A549 (cell line): ENCODE measurements at regions not wholly inside any gene's neighbourhood (a gene's known extent, or its start where the extent isn't known, plus 50 kb on each side); places are given as distances from the start of the nearest gene placed in this dataset.

Experiments
- ATAC-seq, 2 experiments: fragments of 200-7000 bp in 1 of 2; fragments of >200 bp in 1 of 2; cut with Nextera tagmentation in 1 of 2; cut with Tn5 transposase in 1 of 2; 3 replicates each; pipeline versions ENCODE4 v1.8.0 to v1.9.1; 2018 to 2020; ENCODE audit warnings: mild to moderate bottlenecking in 1 of 2, moderate library complexity in 1 of 2
- CTCF ChIA-PET: fragments of 300-600 bp; sonication (Branson Sonifier 250); formaldehyde crosslinking; extraction: SDS; loops from one replicate; lab custom pipeline; 2021; ENCODE audit warnings: antibody characterized with exemption, inconsistent platforms; lab: Yijun Ruan, JAX
- POLR2A ChIA-PET: fragments of 350-600 bp; formaldehyde crosslinking; extraction: SDS; loops from one replicate; lab custom pipeline; 2021; ENCODE audit warnings: antibody characterized with exemption, inconsistent platforms; lab: Yijun Ruan, JAX
- DNase-seq, 2 experiments: peaks; one replicate each; pipeline versions ENCODE4 v3.0.0 to v3.0.0-alpha.2; 2011 to 2016; ENCODE audit warnings: low read depth in 1 of 2, low spot score in 1 of 2
- FAIRE-seq: peaks from 2 replicates; lab custom pipeline; 2011; peaks lifted over from hg19 to GRCh38; lab: Jason Lieb, UNC
- H3K27ac ChIP-seq, 2 experiments: fragments of >200 bp; sonication (Bioruptor Twin); formaldehyde crosslinking; 3 replicates each; pipeline ENCODE4 v1.5.1; 2016 to 2017
- H3K4me1 ChIP-seq: fragments of >200 bp; sonication (Bioruptor Twin); formaldehyde crosslinking; 3 replicates; pipeline ENCODE4 v1.6.1; 2016
- H3K4me2 ChIP-seq: fragments of >200 bp; sonication (Bioruptor Twin); formaldehyde crosslinking; 3 replicates; pipeline ENCODE4 v1.6.1; 2016
- H3K4me3 ChIP-seq: fragments of >200 bp; sonication (Bioruptor Twin); formaldehyde crosslinking; 3 replicates; pipeline ENCODE4 v1.5.1; 2016
- H3K9me3 ChIP-seq: fragments of >200 bp; sonication (Bioruptor Twin); formaldehyde crosslinking; 3 replicates; pipeline ENCODE4 v1.6.1; 2016
- ATOH8 ChIP-seq: fragments of 250-450 bp; sonication (Bioruptor Pico); IDR thresholded peaks from 2 replicates; pipeline ENCODE4 v1.5.0; 2020; ENCODE audit warnings: low read depth, mild to moderate bottlenecking, moderate library complexity
- CBX2 ChIP-seq: fragments of 200-600 bp; sonication (generic); IDR thresholded peaks from 2 replicates; pipeline ENCODE4 v1.6.1; 2016; ENCODE audit warnings: low read depth, mild to moderate bottlenecking, borderline replicate concordance
- CBX8 ChIP-seq: fragments of 200-600 bp; sonication (generic); IDR thresholded peaks from 2 replicates; pipeline ENCODE4 v1.6.1; 2016
- CTCF ChIP-seq: fragments of >200 bp; sonication (Bioruptor Twin); formaldehyde crosslinking; IDR thresholded peaks from 3 replicates; pipeline ENCODE4 v1.5.1; 2016
- EHF ChIP-seq: fragments of 250-450 bp; sonication (Bioruptor Pico); IDR thresholded peaks from 2 replicates; pipeline ENCODE4 v1.5.0; 2020; ENCODE audit warnings: mild to moderate bottlenecking
- EHMT2 ChIP-seq: fragments of 200-600 bp; sonication (generic); IDR thresholded peaks from 2 replicates; pipeline ENCODE4 v1.6.1; 2016; ENCODE audit warnings: antibody characterized with exemption, low read depth, mild to moderate bottlenecking, moderate library complexity
- ELK1 ChIP-seq: fragments of 150-350 bp; IDR thresholded peaks from 2 replicates; pipeline ENCODE4 v1.6.1; 2014; ENCODE audit warnings: low read depth, mild to moderate bottlenecking, low read length
- EP300 ChIP-seq, 2 experiments: fragments of >200 bp; sonication (Bioruptor Twin); formaldehyde crosslinking; IDR thresholded peaks; 2 replicates in 1 of 2; 3 replicates in 1 of 2; pipeline ENCODE4 v1.6.1; 2016 to 2017
- ESRRA ChIP-seq: fragments of 150-350 bp; IDR thresholded peaks from 2 replicates; pipeline ENCODE4 v1.6.1; 2014; ENCODE audit warnings: mild to moderate bottlenecking, low read length, borderline replicate concordance
- HOXB5 ChIP-seq: fragments of 250-450 bp; sonication (Bioruptor Pico); IDR thresholded peaks from 2 replicates; pipeline ENCODE4 v1.5.0; 2020; ENCODE audit warnings: mild to moderate bottlenecking, moderate library complexity
- JUNB ChIP-seq: fragments of >200 bp; sonication (Bioruptor Twin); formaldehyde crosslinking; IDR thresholded peaks from 2 replicates; pipeline ENCODE4 v1.6.1; 2016
- MAFK ChIP-seq: fragments of 450-650 bp; IDR thresholded peaks from 2 replicates; pipeline ENCODE4 v1.6.1; 2014; ENCODE audit not compliant: partially characterized antibody
- MAZ ChIP-seq: fragments of 150-350 bp; IDR thresholded peaks from 2 replicates; pipeline ENCODE4 v1.6.1; 2014; ENCODE audit warnings: antibody characterized with exemption, low read depth, low read length, borderline replicate concordance
- MYC ChIP-seq: IDR thresholded peaks from 2 replicates; pipeline ENCODE4 v1.6.1; 2012; ENCODE audit warnings: mild to moderate bottlenecking, inconsistent platforms, low read length, improper control_type of control experiment, borderline replicate concordance
- NFE2L2 ChIP-seq: fragments of 150-350 bp; conservative IDR thresholded peaks from 2 replicates; pipeline ENCODE4 v1.6.1; 2014; ENCODE audit warnings: low read length
- PHF8 ChIP-seq: fragments of 200-600 bp; sonication (generic); IDR thresholded peaks from 2 replicates; pipeline ENCODE4 v1.6.1; 2016; ENCODE audit warnings: low read depth, mild to moderate bottlenecking, antibody characterized with exemption, moderate library complexity, borderline replicate concordance
- REST ChIP-seq: fragments of 200-600 bp; sonication (generic); IDR thresholded peaks from 2 replicates; pipeline ENCODE4 v1.6.1; 2016; ENCODE audit warnings: antibody characterized with exemption, mild to moderate bottlenecking, moderate library complexity
- RFX5 ChIP-seq: fragments of 450-650 bp; IDR thresholded peaks from 2 replicates; pipeline ENCODE4 v1.7.1; 2014; ENCODE audit warnings: antibody characterized with exemption, mild to moderate bottlenecking, moderate library complexity
- RNF2 ChIP-seq: fragments of 200-600 bp; sonication (generic); IDR thresholded peaks from 2 replicates; pipeline ENCODE4 v1.6.1; 2016; ENCODE audit warnings: low read depth, mild to moderate bottlenecking, antibody characterized with exemption, moderate library complexity, borderline replicate concordance
- SMC3 ChIP-seq: fragments of >200 bp; sonication (Bioruptor Twin); formaldehyde crosslinking; IDR thresholded peaks from 3 replicates; pipeline ENCODE4 v1.6.1; 2018; ENCODE audit warnings: inconsistent platforms
- TP53 ChIP-seq: fragments of 250-450 bp; sonication (Bioruptor Pico); IDR thresholded peaks from 2 replicates; pipeline ENCODE4 v1.5.0; 2021; ENCODE audit warnings: mild to moderate bottlenecking, moderate library complexity
- ZC3H11A ChIP-seq: fragments of 450-650 bp; IDR thresholded peaks from 2 replicates; pipeline ENCODE4 v1.6.1; 2014; ENCODE audit warnings: antibody characterized with exemption, mild to moderate bottlenecking
- ZSCAN20 ChIP-seq: fragments of 250-450 bp; sonication (Bioruptor Pico); IDR thresholded peaks from 2 replicates; pipeline ENCODE4 v1.8.0; 2022; ENCODE audit warnings: mild to moderate bottlenecking, moderate library complexity
- WGBS: methylation state at CpG from one replicate; pipeline ENCODE4 v1.1.6; 2017; ENCODE audit errors: missing lambda C conversion rate; 5-methylcytosine and 5-hydroxymethylcytosine counted together

GRCh38 chr12:105825141-105825540 lies 313.6 kb downstream of the NUAK1 start:
- ChIA-PET POLR2A (no interaction called here), CTCF (interaction anchor here (1.3 kb wide), 1 partner anchor 16 kb away, joined by 3 read pairs; no protein-coding TSS in a partner anchor)
- 79% methylated on average over 5 of the region's 5 CpGs for WGBS
- FAIRE-seq, result no peak
- no peak overlapping the region for H3K27ac ChIP-seq
- H3K4me1 ChIP-seq, result no peaks in the 10 kb centered on the region
- no peak for TF ChIP-seq EHMT2
- no peak for TF ChIP-seq CBX2
- no peak for TF ChIP-seq ZSCAN20 (CRISPR knock-in tag)
- TF ChIP-seq NFE2L2, result no peak
- TF ChIP-seq EP300 (IDR thresholded peaks at IDR 0.05), result no peak
- TF ChIP-seq, all 56 proteins: peak for 0
- Histone ChIP-seq H3K9me3 (no peaks in the 10 kb centered on the region), H3K4me2 (no peak overlapping the region), H3K4me3 (no peak overlapping the region)
- no peak for DNase-seq
- no peak for ATAC-seq

- Histone ChIP-seq H3K4me3 (no peak overlapping the region), H3K4me2 (no peak overlapping the region), H3K27ac (no peak overlapping the region), H3K9me3 (no peaks in the 10 kb centered on the region), H3K4me1 (no peaks in the 10 kb centered on the region)
- no peak for TF ChIP-seq SMC3
- TF ChIP-seq ELK1, result no peak
- TF ChIP-seq NFE2L2, result no peak
- TF ChIP-seq MYC, result no peak
- TF ChIP-seq HOXB5, result no peak
- TF ChIP-seq CBX8, result no peak
- TF ChIP-seq TP53, result no peak
- TF ChIP-seq RFX5, result no peak
- ChIA-PET POLR2A (no interaction called here), CTCF (no interaction called here)
- ATAC-seq (no peak), DNase-seq (no peak), FAIRE-seq (no peak)
- WGBS, result 81% methylated on average over 3 of the region's 3 CpGs
These were observed 307.4 kb downstream of the NUAK1 start for GRCh38 chr12:105831372-105831771.

- TF ChIP-seq REST (no peak), TP53 (no peak), MAZ (no peak), ESRRA (no peak), RNF2 (no peak), CBX8 (no peak), JUNB (no peak), CTCF (no peak), EHF (CRISPR knock-in tag) (no peak), ATOH8 (CRISPR knock-in tag) (no peak), MAFK (no peak), PHF8 (no peak), ZC3H11A (no peak)
- no peak for FAIRE-seq
- H3K27ac ChIP-seq, result no peak overlapping the region
- no peaks in the 10 kb centered on the region for H3K9me3 ChIP-seq
- H3K4me3 ChIP-seq, result no peak overlapping the region
- DNase-seq, result no peak
- POLR2A ChIA-PET, result no interaction called here
- H3K4me1 ChIP-seq, result no peaks in the 10 kb centered on the region
- WGBS, result 87% methylated on average over 6 of the region's 6 CpGs
- CTCF ChIA-PET, result no interaction called here
- no peak for ATAC-seq
- H3K4me2 ChIP-seq, result no peak overlapping the region
These were observed 306.7 kb downstream of the NUAK1 start for GRCh38 chr12:105832021-105832420.
